K562 (cell line): ENCODE measurements at regions not wholly inside any gene's neighbourhood (a gene's known extent, or its start where the extent isn't known, plus 50 kb on each side); places are given as distances from the start of the nearest gene placed in this dataset.

Experiments used
- ATAC-seq: fragments of 200-7000 bp; cut with Tn5 transposase; 3 replicates; pipeline ENCODE4 v1.9.1; 2020; ENCODE audit warnings: moderate library complexity
- BruUV-seq: library from RNA; stranded (reverse); fragments of 400-500 nt; replicated peaks from 2 replicates; lab custom pipeline; 2021; lab: Mats Ljungman, UMichigan
- CTCF ChIA-PET: fragments of 300-600 bp; formaldehyde crosslinking; extraction: SDS; loops from one replicate; lab custom pipeline; 2021; ENCODE audit warnings: low intra/inter-chr PET ratio; lab: Yijun Ruan, JAX
- POLR2A ChIA-PET: fragments of 300-600, 350-650 bp; sonication (Branson Sonifier 250); formaldehyde crosslinking; extraction: SDS; loops from one replicate; lab custom pipeline; 2021; ENCODE audit warnings: antibody characterized with exemption, inconsistent platforms; lab: Yijun Ruan, JAX
- DNase-seq, 4 experiments: peaks; one replicate each; pipeline versions ENCODE4 v3.0.0 to v3.0.0-alpha.2; 2011 to 2018; ENCODE audit warnings: low spot score in 3 of 4, mixed read lengths in 3 of 4; ENCODE audit errors: extremely low read depth in 1 of 4
- FAIRE-seq: peaks from 2 replicates; lab custom pipeline; 2011; peaks lifted over from hg19 to GRCh38; lab: Jason Lieb, UNC
- H2AFZ ChIP-seq: 2 replicates; pipeline ENCODE4 v1.6.0; 2011; ENCODE audit warnings: low read depth, low read length, control low read depth, inconsistent platforms
- H3K27ac ChIP-seq: fragments of 200-600 bp; 3 replicates; pipeline ENCODE4 v1.8.0; 2011; ENCODE audit warnings: low read depth, mild to moderate bottlenecking, control low read depth, inconsistent platforms, low read length, moderate library complexity, mixed read lengths; ENCODE audit errors: extremely low read depth
- H3K27me3 ChIP-seq, 2 experiments: fragments of 300-600 bp in 1 of 2; 2 replicates in 1 of 2; 3 replicates in 1 of 2; pipeline versions ENCODE4 v1.6.0 to v1.8.0; 2011; ENCODE audit warnings: inconsistent platforms in 2 of 2, low read length in 2 of 2, mild to moderate bottlenecking in 1 of 2, mixed read lengths in 1 of 2, moderate library complexity in 1 of 2; ENCODE audit not compliant: control insufficient read depth in 2 of 2, insufficient read depth in 2 of 2
- H3K36me3 ChIP-seq: fragments of 300-600 bp; 3 replicates; pipeline ENCODE4 v1.8.0; 2011; ENCODE audit warnings: mild to moderate bottlenecking, low read length, inconsistent platforms; ENCODE audit not compliant: control insufficient read depth, insufficient read depth
- H3K4me1 ChIP-seq, 2 experiments: fragments of 200-600 bp in 1 of 2; replicated peaks in 1 of 2; 2 replicates in 1 of 2; 3 replicates in 1 of 2; pipeline versions ENCODE4 v1.5.1 to v1.8.0; 2011; ENCODE audit warnings: inconsistent platforms in 2 of 2, low read length in 2 of 2, mild to moderate bottlenecking in 1 of 2, mixed read lengths in 1 of 2, moderate library complexity in 1 of 2; ENCODE audit not compliant: control insufficient read depth in 2 of 2, insufficient read depth in 2 of 2
- H3K4me2 ChIP-seq: 2 replicates; pipeline ENCODE4 v1.6.1; 2011; ENCODE audit warnings: low read length, control low read depth, inconsistent platforms, mixed read lengths; ENCODE audit not compliant: insufficient read depth
- H3K4me3 ChIP-seq: fragments of 200-600 bp; sonication (generic), shearing (Covaris generic); 2 replicates; pipeline ENCODE4 v1.5.1; 2016; ENCODE audit warnings: control low read depth, inconsistent platforms
- H3K79me2 ChIP-seq: fragments of 200-600 bp; 3 replicates; pipeline ENCODE4 v1.8.0; 2011; ENCODE audit warnings: low read length, inconsistent platforms; ENCODE audit not compliant: control insufficient read depth, insufficient read depth
- H3K9ac ChIP-seq, 2 experiments: 2 replicates each; pipeline versions ENCODE4 v1.6.0 to v1.6.1; 2011; ENCODE audit warnings: low read depth in 2 of 2, low read length in 2 of 2, control low read depth in 1 of 2, inconsistent platforms in 1 of 2, mild to moderate bottlenecking in 1 of 2, mixed read lengths in 1 of 2; ENCODE audit not compliant: insufficient read depth in 1 of 2
- H3K9me1 ChIP-seq: one replicate; pipeline ENCODE4 v1.6.0; 2011; ENCODE audit warnings: inconsistent platforms, mild to moderate bottlenecking, low read length, moderate library complexity; ENCODE audit not compliant: control insufficient read depth, insufficient read depth
- H3K9me3 ChIP-seq: replicated peaks from 2 replicates; pipeline ENCODE4 v1.5.1; 2011; ENCODE audit warnings: low read depth, low read length, inconsistent platforms; ENCODE audit not compliant: control insufficient read depth, insufficient read depth
- H4K20me1 ChIP-seq: replicated peaks from 2 replicates; pipeline ENCODE4 v1.6.1; 2011; ENCODE audit warnings: low read length, inconsistent platforms, mixed read lengths; ENCODE audit not compliant: control insufficient read depth, insufficient read depth
- CEBPB ChIP-seq: fragments of 450-650 bp; IDR thresholded peaks from 2 replicates; pipeline ENCODE4 v1.6.1; 2016; ENCODE audit warnings: missing genetic modification characterization, missing compliant biosample characterization
- HINFP ChIP-seq: fragments of 450-650 bp; conservative IDR thresholded peaks from 2 replicates; pipeline ENCODE4 v1.6.1; 2016; ENCODE audit warnings: missing genetic modification characterization, low read depth, mild to moderate bottlenecking, control low read depth, missing compliant biosample characterization
- NFRKB ChIP-seq: fragments of 450-650 bp; IDR thresholded peaks from 2 replicates; pipeline ENCODE4 v1.6.1; 2016; ENCODE audit warnings: low read depth
- POLR2G ChIP-seq: fragments of 200-400 bp; formaldehyde crosslinking; IDR thresholded peaks from 2 replicates; pipeline ENCODE4 v1.6.1; 2017; ENCODE audit warnings: low read depth, mild to moderate bottlenecking, antibody characterized with exemption, low read length, moderate library complexity
- RAD21 ChIP-seq, 2 experiments: fragments of 250-450 bp in 1 of 2; fragments of 450-650 bp in 1 of 2; sonication (Bioruptor Pico) in 1 of 2; formaldehyde crosslinking in 1 of 2; IDR thresholded peaks in 1 of 2; conservative IDR thresholded peaks in 1 of 2; 2 replicates each; pipeline versions ENCODE4 v1.4.0 to v1.8.0; 2020 to 2022; ENCODE audit warnings: mild to moderate bottlenecking in 2 of 2, moderate library complexity in 1 of 2
- SETDB1 ChIP-seq: IDR thresholded peaks from one replicate; pipeline ENCODE4 v1.6.1; 2012; ENCODE audit warnings: low read length, control low read depth, inconsistent platforms
- SMAD4 ChIP-seq: fragments of 250-450 bp; sonication (Bioruptor Pico); conservative IDR thresholded peaks from 2 replicates; pipeline ENCODE4 v1.8.0; 2021; ENCODE audit warnings: inconsistent platforms, mild to moderate bottlenecking, moderate library complexity
- STAT5B ChIP-seq: fragments of 250-450 bp; sonication (Bioruptor Pico); IDR thresholded peaks from 2 replicates; pipeline ENCODE4 v1.8.0; 2021; ENCODE audit warnings: mild to moderate bottlenecking, inconsistent platforms
- TCF7L2 ChIP-seq: fragments of 150-350 bp; IDR thresholded peaks from 2 replicates; pipeline ENCODE4 v1.6.1; 2016; ENCODE audit warnings: low read depth, mild to moderate bottlenecking, low read length, moderate library complexity
- THRA ChIP-seq: fragments of 450-650 bp; IDR thresholded peaks from 2 replicates; pipeline ENCODE4 v1.6.1; 2017; ENCODE audit warnings: mild to moderate bottlenecking, moderate library complexity
- ZBTB34 ChIP-seq: fragments of 250-450 bp; sonication (Bioruptor Pico); IDR thresholded peaks from 2 replicates; pipeline ENCODE4 v1.8.0; 2021; ENCODE audit warnings: mild to moderate bottlenecking, moderate library complexity
- ZNF174 ChIP-seq: fragments of 250-450 bp; sonication (Bioruptor Pico); IDR thresholded peaks from 2 replicates; pipeline ENCODE4 v1.4.0; 2020; ENCODE audit warnings: mild to moderate bottlenecking
- ZNF518B ChIP-seq: fragments of 250-450 bp; sonication (Bioruptor Pico); IDR thresholded peaks from 2 replicates; pipeline ENCODE4 v1.5.0; 2021; ENCODE audit warnings: mild to moderate bottlenecking, moderate library complexity
- ZNF76 ChIP-seq: fragments of 250-450 bp; sonication (Bioruptor Pico); IDR thresholded peaks from 2 replicates; pipeline ENCODE4 v1.4.0; 2020; ENCODE audit warnings: mild to moderate bottlenecking, moderate library complexity, borderline replicate concordance
- ZNF778 ChIP-seq: fragments of 450-650 bp; formaldehyde crosslinking; IDR thresholded peaks from 2 replicates; pipeline ENCODE4 v1.4.0; 2020; ENCODE audit warnings: mild to moderate bottlenecking, moderate library complexity
- WGBS: fragments of 100-300 bp; shearing (Covaris generic); methylation state at CpG from one replicate; pipeline ENCODE4 v1.1.6; 2016; ENCODE audit warnings: low coverage, mixed read lengths; ENCODE audit not compliant: insufficient coverage; ENCODE audit errors: missing lambda C conversion rate; 5-methylcytosine and 5-hydroxymethylcytosine counted together
- in situ Hi-C: fragments of 300-500 bp; cut with MboI; formaldehyde crosslinking; loops from 4 replicates; pipeline ENCODE4 v1.15.0; 2018; ENCODE audit warnings: inconsistent platforms, mixed read lengths
- intact Hi-C: fragments of 100-400 bp; cut with micrococcal nuclease; formaldehyde crosslinking; loops from 2 replicates; pipeline ENCODE4 v1.14.2; 2022

GRCh38 chrY:12496007-12496406 is 205.0 kb upstream of the USP9Y start:
- Histone ChIP-seq H2AFZ (no peak overlapping the region), H3K9me1 (no peaks in the 10 kb centered on the region), H3K27ac (no peak overlapping the region), H3K9ac (no peak overlapping the region), H3K36me3 (no peaks in the 10 kb centered on the region), H4K20me1 (no peaks in the 10 kb centered on the region), H3K4me2 (no peak overlapping the region), H3K4me3 (no peak overlapping the region), H3K4me1 (no peaks in the 10 kb centered on the region), H3K27me3 (no peaks in the 10 kb centered on the region)
- POLR2A ChIA-PET = no interaction called here
- no TSS peak for BruUV-seq
- CTCF ChIA-PET = no interaction called here
- no peak for DNase-seq
- no CpG with 5 or more reads among the region's 2 CpGs for WGBS
- intact Hi-C loops (no loop called here), in situ Hi-C loops (no loop called here)
- TF ChIP-seq THRA (no peak), POLR2G (no peak), STAT5B (no peak), ZNF518B (CRISPR knock-in tag) (no peak), SETDB1 (no peak), ZNF778 (CRISPR knock-in tag) (no peak), ZNF76 (CRISPR knock-in tag) (no peak), TCF7L2 (no peak), RAD21 (CRISPR knock-in tag; conservative IDR thresholded peaks at IDR 0.05 in 1 of 2, IDR thresholded peaks at IDR 0.05 in 1 of 2) (no peak), SMAD4 (CRISPR knock-in tag) (no peak), ZBTB34 (no peak), NFRKB (no peak), CEBPB (tag) (no peak), HINFP (no peak), ZNF174 (CRISPR knock-in tag) (no peak)
- TF ChIP-seq, all 486 proteins: peak for 0
- Histone ChIP-seq H3K79me2 (no peaks in the 10 kb centered on the region), H3K9me3 (no peaks in the 10 kb centered on the region)
- FAIRE-seq (no peak), ATAC-seq (no peak)
